Hematopoietic multipotent progenitor cell treated with erythropoietin and hydrocortisone succinate and interleukin-3 and kit ligand, for 4 days (in vitro differentiated cells): ENCODE measurements at regions not wholly inside any gene's neighbourhood (a gene's known extent, or its start where the extent isn't known, plus 50 kb on each side); places are given as distances from the start of the nearest gene placed in this dataset.
"Not testable (repeated sequence)": the region's sequence is repeated elsewhere in the genome, so short reads cannot be mapped to it uniquely, and the experiment has no call there.

Experiments used
- DNase-seq: peaks from one replicate; pipeline ENCODE4 v3.0.0-alpha.2; 2015

DNA sequence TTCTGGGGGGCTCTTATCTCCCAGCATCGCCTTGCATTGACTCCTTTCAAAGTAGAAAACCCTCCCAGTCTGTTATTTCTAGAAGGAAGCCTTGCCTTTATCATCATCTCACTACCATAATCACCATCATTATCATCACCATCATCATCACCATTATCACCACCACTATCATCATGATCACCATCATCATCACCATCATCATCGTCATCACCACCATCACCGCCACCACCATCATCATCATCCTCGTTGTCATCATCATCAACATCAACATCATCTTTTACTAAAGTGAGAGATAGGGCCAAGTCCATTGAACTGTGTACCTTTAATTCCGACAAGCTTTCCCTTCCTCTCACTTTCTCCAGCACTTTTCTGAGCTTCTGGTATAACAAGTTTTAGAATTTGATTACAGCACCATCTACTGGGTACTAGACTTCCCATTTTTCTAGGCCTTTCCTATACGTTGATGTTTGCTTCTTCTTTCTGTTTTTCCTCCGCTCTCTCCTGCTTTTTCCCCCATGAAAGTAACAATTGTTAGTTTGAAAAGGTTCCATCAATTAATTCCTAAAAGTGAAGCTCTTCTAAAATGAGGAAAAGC, 226.4 kb downstream of the BUB3 start:
- DNase-seq, result peak; percentile 38

DNA sequence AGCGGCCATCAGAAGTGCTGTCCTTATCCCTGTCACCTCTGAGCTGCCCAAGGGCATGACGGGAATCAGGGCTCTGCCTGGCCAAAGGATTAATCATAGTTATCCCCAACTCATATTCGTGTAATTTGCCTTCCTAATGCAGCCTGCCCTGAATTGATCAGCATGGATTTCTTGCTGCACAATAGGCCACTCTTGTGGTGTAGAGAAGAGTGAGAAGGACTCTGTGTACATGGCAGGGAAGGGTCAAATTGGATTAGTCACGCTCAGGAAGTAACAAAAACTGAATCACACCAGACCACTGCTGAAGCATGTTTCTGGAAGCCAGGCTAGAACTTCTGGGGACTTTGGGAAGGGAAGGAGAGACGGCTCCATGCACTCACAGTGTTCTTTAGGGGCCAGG, 227.0 kb downstream of the BUB3 start:
- no peak for DNase-seq

DNA sequence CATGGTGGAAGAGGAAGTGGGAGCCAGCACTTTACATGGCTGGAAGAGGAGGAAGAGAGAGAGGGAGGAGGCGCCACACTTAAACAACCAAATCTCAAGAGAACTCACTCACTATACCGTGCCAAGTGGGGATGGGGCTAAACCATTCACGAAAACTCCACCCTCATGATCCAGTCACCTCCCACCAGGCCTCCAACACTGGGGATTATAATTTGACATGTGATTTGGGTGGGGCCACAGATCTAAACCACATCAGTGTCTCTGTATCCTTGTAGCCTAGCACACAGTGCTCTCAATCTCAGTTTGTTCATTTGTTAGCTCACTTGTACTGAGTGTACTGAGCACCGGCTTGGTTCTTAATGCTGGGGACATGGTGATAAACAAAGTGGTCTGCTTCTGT, 228.3 kb downstream of the BUB3 start:
- DNase-seq, result no peak

DNA sequence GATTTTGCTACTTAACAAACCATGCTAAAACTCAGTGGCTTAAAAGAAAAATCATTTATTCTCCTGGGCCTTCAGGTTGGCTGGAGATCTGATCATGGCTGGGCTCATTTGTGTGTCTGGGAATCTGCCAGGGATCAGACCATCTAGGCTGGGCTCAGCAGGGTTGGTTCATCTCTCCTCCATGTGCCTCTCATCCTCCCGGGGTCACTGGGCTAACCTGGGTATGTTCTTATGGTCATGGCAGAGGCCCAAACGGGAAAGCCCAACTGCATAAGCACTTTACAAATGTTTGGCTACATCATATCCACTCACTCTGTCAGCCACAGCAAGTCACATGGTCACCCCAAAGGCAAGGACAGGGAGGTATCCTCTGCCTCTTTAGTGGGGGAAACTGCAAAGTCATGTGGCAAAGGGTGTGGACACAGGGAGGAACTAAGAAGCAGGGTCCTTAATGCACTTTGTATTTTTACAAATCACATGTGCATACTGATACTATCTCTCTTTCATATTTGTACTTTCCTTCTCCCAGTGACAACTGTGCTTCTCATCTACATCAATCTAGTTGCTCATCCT, 231.4 kb downstream of the BUB3 start:
- no peak for DNase-seq

DNA sequence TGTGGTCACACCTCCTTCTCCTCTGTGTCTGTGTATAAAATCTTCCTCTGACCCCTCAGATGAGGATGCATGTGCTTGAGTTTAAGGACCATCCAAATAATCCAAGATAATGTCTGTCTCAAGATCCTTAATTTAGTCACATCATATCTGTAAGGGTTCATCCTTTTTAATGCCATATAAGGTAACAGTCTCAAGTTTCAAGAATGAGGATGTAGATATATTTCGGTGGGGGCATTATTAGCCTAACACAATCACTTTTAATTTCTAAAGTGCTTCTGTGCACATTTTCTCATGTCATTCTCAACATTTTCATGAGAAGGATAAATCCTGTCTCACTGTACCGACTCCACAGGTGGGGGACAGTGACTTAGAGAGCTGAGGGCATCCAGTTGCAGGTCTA, 235.3 kb downstream of the BUB3 start:
- no peak for DNase-seq

DNA sequence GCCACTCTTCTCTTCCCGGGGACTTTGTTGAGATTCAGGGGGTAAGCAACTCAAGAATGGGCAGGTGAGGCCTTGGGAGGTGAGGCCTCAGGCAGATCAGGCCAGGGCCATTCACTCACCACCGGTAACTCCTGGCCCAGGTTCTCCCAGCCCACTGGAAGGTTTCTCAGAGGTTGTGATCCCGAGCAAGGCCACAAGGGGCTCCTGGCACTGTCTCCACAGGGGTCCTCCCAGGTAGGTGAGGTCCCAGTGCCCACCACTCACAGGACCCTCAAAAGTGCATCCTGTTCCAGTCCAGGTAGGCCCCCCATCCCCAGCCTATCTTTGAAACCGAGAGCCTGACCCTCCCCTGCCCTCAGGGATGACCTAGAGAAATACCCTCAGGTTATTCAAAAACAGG, 236.1 kb downstream of the BUB3 start:
- no peak for DNase-seq

DNA sequence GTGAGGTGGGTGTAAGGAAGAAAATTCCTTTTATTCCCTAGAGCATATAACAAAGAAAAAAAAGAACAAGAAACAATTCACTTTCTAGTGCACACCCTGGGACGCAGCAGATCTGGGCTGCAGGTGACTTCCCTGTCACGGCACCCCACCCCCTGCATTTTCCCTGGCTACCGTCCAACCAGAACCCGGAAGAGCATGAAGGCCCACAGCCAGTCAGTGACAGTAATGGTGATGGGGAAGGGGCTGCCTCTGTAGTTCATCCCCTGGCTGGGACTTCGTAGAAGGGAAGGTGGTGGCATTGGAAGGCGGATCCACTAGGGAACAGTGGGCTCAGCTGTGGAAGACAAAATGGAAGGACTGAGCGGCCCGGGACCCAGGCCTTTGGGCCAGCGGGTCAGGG, 236.7 kb downstream of the BUB3 start:
- DNase-seq, result no peak

DNA sequence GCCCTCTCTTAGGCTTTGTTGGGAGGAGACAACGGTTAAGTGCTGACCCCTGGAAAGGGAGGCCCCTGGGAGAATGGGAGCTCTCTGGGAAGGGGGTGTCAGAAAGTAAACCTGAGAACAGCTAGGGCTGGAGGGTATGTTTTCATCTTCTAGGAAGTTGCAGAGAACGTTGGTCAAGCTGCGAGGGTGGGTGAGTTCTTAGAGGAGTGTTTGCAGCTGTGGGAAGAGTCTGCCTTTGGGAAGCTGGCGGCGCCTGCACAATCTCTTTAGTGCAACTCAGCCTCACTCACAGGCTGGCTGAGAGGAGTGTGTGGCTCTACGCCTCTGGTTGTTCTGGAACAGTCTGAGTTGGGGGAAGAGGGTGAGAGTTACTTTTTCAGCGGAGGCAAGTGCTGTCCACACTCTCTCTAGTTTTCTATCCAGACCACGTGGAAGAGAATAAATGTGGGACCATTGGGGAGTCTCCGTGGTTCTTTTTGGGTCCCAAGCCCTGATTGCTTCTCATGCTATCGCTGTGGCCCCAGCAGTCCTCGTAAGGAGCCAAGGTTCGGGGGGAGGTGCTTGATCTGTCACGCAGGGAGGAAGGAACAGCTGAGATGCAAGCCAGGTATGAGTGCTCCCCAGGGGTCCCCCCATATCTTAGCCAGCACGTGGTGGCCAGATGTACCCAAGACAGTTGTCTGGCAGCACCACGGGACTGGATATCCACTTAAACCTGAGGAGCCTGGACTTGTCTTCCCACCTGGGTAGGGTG, 237.2 kb downstream of the BUB3 start:
- DNase-seq, result no peak

DNA sequence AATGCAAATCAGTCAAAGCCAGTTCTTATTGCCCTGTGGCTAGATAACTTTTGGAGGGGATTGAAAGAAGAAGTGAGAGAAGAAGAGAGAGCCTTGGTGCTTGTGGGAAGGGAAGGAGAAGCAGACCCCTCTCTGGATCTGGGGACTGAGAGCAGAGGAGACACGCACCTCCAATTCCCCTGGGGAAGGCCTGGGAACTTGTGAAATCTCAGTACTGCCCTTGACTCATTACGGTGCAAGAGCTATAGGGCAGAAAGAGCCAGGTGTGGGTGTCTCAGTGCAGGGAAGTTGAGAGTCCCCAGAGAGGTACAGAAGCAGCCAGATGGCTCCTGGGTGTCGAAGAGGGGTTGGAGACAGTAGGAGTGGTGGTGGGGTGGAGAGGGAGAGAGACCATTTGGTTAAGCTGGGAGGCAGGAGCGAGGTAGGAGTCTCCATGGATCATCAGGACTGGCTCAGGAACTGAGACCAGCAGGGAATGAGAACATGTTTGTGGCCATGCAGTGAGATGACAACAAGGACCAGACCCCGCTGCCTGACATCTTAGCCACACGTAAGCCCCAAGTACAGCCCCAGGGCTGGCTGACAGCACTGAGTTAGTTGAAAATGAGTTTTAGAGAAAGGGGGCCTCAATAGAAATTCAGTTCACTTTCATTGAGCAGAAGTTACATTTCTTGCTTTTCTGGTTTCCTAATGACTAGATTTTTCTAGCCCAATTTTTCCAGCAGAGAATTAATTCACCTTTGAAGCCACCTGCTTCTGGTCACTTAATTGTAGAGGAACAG, 238.2 kb downstream of the BUB3 start:
- DNase-seq, result no peak

DNA sequence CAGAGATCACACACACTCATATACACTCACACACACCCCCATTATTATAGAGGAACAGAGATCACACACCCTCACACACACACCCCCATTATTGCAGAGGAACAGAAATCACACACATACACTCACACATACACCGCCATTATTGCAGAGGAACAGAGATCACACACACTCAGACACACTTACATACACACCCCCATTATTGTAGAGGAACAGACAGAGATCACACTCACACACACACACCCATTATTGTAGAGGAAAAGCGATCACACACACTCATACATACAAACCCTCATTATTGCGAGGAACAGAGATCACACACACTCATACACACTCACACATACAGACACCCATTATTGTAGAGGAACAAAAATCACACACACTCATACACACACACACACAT, 239.0 kb downstream of the BUB3 start:
- DNase-seq, result no peak

DNA sequence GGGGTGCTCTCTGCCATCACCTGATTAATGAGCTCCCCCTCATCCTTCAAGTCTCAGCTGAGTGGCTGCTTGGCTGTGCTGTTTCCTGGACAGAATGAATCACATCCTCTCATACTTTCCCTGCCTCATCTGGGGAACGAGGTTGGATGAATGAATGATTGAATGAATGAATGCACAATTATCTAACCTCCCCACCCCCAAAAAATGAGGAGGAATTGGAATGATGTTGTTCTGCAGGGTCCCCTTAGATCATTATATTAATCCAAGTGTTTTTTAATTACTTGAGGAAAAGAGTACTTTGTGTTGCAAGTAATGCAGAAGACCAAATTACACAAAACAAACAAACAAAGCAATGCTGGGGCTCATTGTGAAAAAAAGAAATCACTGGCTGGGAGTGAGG, 240.2 kb downstream of the BUB3 start:
- no peak for DNase-seq

DNA sequence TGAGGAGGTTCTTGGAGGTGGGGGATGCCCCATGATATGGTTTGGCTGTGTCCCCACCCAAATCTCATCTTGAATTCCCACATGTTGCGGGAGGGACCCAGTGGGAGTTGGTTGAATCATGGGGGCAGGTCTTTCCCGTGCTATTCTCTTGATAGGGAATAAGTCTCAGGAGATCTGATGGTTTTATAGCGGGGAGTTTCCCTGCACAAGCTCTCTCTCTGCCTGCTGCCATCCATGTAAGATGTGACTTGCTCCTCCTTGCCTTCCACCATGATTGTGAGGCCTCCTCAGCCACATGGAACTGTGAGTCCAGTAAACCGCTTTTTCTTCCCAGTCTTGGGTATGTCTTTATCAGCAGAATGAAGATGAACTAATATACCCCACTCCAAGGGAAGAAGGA, 241.0 kb downstream of the BUB3 start:
- DNase-seq, result not testable (repeated sequence)

DNA sequence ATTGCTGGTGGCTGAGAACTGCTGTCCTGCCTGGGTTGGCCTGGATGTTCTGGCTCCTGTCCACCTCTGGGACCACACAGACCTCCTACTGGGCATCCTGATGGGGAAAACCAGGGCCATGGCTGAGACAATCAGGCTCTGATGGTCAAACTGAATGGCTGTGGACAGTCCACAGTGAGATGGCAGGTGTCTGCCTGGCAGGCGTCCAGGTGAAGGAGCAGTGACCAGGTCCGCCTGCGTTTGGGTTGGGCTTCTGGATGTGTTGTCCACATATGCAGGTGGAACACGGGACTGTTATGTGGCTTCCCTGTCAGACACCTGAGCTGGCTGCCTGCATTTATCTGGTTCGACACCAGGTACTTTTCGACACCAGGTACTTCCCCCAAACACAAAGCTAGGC, 241.7 kb downstream of the BUB3 start:
- DNase-seq, result no peak

DNA sequence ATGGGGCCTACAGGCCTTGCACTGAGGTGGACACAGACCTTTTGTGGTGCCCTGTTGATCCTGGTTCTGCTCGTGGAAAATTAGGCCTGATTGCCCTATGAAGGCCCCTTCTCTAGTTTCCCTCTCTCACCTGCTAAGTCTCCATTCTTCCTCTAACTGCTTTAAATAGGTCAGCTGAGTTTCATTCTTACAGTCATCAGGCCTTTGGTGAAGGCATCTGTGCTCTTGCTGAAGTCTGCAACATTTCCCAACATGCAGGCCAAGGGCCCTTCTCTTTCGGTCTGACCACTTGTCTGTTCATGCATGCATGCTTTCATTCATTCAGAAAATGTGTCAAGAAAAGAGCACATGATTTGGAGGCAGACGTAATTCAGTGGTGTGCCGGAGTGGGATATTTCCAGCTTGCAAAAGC, 244.0 kb downstream of the BUB3 start:
- DNase-seq, result no peak

DNA sequence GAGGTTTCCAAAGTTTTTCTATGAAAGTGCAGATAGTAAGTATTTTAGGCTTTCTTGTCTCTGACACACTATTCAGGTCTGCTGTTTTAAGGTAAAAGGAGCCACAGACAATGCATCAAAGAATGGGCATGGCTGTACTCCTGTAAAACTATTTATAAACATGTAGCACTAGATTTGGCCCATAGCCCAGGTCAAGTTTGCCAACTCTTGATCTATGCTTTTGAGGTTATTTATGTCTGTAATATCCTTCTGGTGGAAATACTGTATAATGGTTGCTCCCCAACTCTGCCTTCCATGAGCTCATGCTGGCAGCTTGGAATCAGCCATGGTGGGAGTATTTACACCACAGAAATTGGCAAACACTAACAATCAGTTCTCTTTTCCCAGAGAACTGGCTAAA, 244.6 kb downstream of the BUB3 start:
- no peak for DNase-seq

DNA sequence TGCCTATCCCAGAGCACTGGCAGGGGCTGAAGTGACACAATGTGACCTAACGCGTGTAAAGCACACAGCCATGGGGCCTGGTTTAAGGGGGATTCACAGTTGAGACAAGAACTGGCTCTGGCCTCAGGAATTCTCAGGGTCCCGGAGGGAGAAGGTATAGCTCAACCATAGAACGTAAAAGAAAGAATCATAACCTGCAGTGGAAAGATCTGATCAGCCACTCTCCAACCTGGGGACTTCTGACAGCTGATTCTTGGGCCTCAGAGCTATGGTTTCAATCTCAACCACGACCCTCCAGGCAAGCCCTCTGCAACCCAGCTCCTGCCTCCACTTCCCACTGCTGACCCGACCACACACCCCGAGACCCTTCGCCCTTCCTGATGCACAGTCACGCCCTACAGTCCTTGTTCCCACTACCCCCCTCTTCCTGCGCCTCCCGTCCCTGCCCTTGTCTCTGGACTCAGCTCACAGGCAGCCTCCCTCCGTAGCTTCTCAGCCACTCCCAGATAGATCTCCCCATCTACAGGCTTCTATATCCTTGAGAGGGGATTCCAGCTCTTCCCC, 245.2 kb downstream of the BUB3 start:
- no peak for DNase-seq

DNA sequence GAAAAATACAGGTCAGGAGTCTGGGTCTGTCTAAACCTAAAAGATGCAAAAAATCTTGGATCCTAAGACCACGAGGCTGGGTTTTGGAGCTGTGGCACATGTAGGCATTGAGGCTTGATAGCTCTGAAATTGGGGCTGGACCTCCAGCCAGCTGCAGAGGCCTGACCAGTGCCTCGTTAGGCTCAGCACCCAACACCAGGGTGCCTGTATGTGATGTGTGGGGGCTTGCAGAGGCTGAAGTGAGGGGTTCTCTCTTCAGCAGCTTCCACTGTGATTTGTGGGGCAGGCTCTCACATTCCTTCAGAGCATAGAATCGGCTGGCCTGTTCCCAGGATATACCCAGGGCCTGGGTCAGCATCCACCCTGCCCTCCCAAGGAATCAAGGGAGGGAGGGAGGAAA, 247.8 kb downstream of the BUB3 start:
- DNase-seq, result no peak

DNA sequence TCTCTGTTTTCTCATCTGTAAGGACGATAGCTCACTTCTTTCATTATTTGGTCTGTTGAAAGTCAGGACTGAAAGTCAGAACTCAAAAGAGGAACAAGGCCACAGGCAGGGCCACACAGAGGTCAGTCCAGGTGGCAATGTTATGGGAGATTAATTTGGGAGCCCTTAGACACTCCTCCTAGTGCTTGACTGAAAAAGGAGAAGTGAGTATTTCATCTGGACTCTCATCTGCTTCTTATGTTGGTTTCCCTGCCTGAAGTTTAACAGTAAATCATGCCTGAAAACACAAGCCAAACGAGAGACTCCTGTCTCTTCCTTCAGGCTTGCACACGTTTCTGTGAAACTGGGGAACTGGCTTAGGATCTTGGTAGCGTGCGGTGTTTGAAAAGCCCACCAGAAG, 248.5 kb downstream of the BUB3 start:
- peak; percentile 38 for DNase-seq

DNA sequence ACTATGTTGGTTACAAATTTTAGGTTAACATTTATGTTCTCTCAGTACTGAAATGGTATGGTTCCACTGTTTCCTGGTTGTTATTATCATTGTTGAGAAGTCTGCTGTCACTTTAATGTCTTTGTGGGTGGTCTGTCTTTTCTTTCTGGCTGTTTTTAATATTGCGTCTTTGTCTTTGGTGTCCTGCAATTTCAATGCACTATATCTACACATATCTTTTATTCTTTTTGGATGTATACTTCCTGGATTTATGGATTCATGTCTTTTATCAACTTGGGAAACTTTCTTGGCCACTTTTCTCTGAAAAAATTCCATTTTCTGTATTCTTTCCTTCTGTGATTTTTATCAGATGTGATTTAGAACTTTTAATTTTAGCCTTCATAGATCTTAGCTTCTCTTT, 250.2 kb downstream of the BUB3 start:
- no peak for DNase-seq

DNA sequence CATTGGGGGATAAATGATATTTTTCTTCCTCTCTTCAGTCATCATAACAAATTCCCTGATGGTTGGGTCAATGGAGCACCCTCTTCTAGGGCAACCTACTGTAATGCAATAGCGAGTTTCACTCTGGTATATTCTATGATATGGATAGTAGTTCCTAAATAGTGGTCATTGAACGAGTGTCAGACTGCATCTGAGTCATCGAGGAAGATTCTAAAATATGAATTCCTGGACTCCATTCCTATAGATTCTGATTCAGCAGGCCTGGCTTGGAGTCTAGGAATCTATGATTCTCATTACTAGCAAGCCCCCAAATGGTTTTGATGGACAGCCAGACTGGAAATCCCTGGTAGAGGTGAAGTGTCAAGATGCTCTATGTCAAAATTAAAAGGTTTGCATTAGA, 254.5 kb downstream of the BUB3 start:
- DNase-seq, result no peak

DNA sequence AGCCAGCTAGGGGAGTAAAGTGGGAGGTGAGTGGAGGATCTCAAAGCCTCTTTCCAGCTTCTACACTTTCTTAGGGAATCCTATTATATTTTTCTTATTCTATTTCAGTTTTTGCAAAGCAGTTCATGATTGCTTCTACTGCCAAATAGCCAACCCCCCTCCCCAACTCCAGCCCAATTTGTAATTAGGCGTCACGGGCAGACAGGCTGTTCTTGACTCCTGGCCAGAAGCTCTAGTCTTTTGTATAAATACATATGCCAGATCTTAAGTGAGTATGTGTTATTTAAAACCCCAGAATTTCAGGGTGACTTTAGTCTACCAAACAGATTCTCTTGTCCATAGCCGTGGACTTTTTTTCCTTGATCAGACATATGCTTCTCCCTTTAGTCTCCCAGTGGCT, 255.2 kb downstream of the BUB3 start:
- DNase-seq, result no peak

DNA sequence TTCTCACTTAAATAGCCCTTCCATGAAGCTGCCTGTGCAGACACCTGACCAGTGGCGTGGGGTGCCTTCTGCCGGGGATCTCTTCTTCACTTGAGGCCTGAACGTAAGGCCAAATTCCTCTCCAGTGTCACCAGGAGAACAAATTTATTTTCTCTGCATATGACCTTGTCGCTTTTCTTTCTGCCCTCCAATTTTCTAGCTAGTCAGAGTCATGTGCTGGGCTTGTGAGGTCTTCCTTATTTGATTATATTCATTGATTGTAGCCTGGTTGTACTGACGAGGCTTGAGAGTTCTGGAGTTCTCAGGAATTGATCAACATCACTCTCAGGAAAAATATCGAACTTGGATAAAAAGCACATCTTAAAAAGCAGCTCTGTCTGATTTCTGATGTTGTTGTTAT, 255.7 kb downstream of the BUB3 start:
- DNase-seq, result no peak

DNA sequence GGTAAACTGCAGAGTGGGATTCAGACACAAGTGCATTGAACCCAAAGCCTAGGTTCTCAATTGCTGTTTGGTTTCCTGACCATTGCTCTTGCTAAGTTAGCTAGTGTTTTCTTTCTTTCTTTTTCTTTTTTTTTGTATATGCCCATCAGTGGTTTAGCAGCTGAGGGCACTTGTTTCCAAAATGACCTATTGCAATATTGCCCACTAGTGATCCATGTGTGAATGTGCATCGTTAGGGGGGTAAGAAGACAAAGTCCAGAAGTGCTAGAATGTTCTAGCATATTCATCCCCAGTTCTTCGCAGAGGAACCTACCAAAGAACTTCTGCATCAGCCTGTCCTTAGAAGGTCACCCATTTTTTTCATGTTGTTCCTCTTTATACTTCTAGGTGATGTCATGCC, 252.8 kb upstream of the GPR26 start:
- DNase-seq, result peak; percentile 1

DNA sequence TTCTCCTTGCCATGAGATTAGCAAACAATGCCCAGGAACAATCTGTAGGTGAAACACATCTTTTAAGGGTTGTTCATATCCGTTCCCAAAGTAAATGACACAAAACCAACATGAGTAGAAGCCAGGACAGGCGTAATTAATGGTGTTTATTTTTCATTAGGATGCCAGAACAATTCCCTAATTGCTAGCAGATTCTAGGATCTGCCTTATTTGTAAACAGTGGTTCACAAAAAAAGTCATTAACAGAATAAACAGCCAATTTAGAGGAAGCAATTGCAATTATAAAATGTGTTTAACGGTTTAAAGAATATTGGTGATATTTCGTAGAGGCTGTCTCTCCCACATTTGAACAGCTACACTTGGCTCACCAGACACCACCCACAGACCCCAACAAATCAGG, 250.6 kb upstream of the GPR26 start:
- no peak for DNase-seq
